Esophagus muscularis mucosa (tissue), 4 donors: ENCODE measurements at regions not wholly inside any gene's neighbourhood (a gene's known extent, or its start where the extent isn't known, plus 50 kb on each side); places are given as distances from the start of the nearest gene placed in this dataset.

Experiments used
- DNase-seq: peaks from one replicate; pipeline ENCODE4 v3.0.0-alpha.2; 2017; ENCODE audit errors: extremely low spot score
- H3K27ac ChIP-seq, 4 donors: fragments of 200-600 bp; sonication (generic); replicated peaks in 1 of 4; 1 replicate in 3 of 4; 2 replicates in 1 of 4; pipeline ENCODE4 v1.5.1; 2016 to 2019; ENCODE audit warnings: mild to moderate bottlenecking in 1 of 4
- H3K27me3 ChIP-seq, 4 donors: fragments of 200-600 bp; sonication (generic); one replicate each; pipeline versions ENCODE4 v1.5.1 to v1.6.0; 2016 to 2019
- H3K36me3 ChIP-seq, 4 donors: fragments of 200-600 bp; sonication (generic); one replicate each; pipeline ENCODE4 v1.5.1; 2016 to 2019
- H3K4me1 ChIP-seq, 4 donors: fragments of 200-600 bp; sonication (generic); one replicate each; pipeline ENCODE4 v1.5.1; 2016 to 2019
- H3K4me3 ChIP-seq, 4 donors: fragments of 200-600 bp; sonication (generic); 1 replicate in 2 of 4; 2 replicates in 2 of 4; pipeline ENCODE4 v1.5.1; 2016 to 2019; ENCODE audit warnings: mild to moderate bottlenecking in 4 of 4, moderate library complexity in 1 of 4
- H3K9me3 ChIP-seq, 4 donors: fragments of 200-600 bp; sonication (generic); 1 replicate in 3 of 4; 2 replicates in 1 of 4; pipeline ENCODE4 v1.5.1; 2016 to 2019
- EP300 ChIP-seq: sonication (generic); formaldehyde crosslinking; IDR thresholded peaks from one replicate; pipeline ENCODE4 v1.6.1; 2017; ENCODE audit warnings: antibody characterized with exemption
- POLR2A ChIP-seq: fragments of 450-650 bp; IDR thresholded peaks from one replicate; pipeline ENCODE4 v1.6.1; 2017; ENCODE audit warnings: antibody characterized with exemption, moderate library complexity, mild to moderate bottlenecking, low read depth
- POLR2AphosphoS5 ChIP-seq, 2 donors: sonication (generic); formaldehyde crosslinking; IDR thresholded peaks; one replicate each; pipeline ENCODE4 v1.6.1; 2017; ENCODE audit warnings: antibody characterized with exemption in 2 of 2
- WGBS: methylation state at CpG from one replicate; pipeline ENCODE4 v1.1.5; 2018; 5-methylcytosine and 5-hydroxymethylcytosine counted together
- intact Hi-C: fragments of 100-400 bp; cut with DNase I; formaldehyde crosslinking; loops from one replicate; pipeline ENCODE4 v1.15.1; 2023
- TF ChIP-seq, protein P1 (sequence below), 3 experiments: fragments of 200-600 bp in 2 of 3; fragments of 450-650 bp in 1 of 3; sonication (generic) in 2 of 3; IDR thresholded peaks; one replicate each; pipeline ENCODE4 v1.5.1; 2017 to 2019; ENCODE audit warnings: antibody characterized with exemption in 3 of 3, mild to moderate bottlenecking in 2 of 3, moderate library complexity in 1 of 3

DNA sequence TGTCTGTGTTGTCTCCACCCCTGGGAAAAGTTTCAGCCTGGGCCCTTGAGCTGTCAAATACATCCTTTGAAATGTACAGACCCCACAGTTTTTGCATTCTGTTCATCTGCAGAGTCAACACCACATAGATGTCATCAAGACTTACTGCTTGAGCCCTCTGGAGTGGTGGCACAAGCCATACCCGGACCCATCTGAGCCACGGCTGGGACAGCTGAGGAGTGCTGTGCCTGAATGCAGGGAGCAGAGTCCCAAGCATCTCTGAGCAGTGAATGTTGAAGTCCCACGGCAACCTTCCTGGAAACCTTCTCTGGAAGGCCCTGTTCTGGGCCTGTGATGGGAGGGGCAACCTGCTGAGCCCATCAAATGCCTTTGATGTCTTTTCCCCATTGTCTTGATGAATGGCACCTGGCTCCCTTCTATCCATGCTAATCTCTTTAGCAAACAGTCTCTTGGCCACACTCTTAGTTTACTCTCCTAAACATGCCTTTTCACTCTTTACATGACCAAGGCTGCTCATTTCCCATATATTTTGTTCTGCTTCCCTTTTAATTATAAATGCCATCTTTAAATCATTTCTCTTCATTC is 92.5 kb downstream of the ATPSCKMT start:
- intact Hi-C loops, result no loop called here
- Histone ChIP-seq H3K9me3 (no peaks in the 10 kb centered on the region), H3K27ac (no peak overlapping the region), H3K36me3 (no peaks in the 10 kb centered on the region), H3K27me3 (peaks cover 0 to 11% (median 0%) of the 10 kb centered on the region in 4 donors), H3K4me3 (no peak overlapping the region), H3K4me1 (no peaks in the 10 kb centered on the region)
- no peak for DNase-seq
- WGBS, result 41% methylated on average over 2 of the region's 3 CpGs
- TF ChIP-seq POLR2A (no peak), POLR2AphosphoS5 (IDR thresholded peaks at IDR 0.05) (no peak), EP300 (no peak)
- TF ChIP-seq, protein P1, sequence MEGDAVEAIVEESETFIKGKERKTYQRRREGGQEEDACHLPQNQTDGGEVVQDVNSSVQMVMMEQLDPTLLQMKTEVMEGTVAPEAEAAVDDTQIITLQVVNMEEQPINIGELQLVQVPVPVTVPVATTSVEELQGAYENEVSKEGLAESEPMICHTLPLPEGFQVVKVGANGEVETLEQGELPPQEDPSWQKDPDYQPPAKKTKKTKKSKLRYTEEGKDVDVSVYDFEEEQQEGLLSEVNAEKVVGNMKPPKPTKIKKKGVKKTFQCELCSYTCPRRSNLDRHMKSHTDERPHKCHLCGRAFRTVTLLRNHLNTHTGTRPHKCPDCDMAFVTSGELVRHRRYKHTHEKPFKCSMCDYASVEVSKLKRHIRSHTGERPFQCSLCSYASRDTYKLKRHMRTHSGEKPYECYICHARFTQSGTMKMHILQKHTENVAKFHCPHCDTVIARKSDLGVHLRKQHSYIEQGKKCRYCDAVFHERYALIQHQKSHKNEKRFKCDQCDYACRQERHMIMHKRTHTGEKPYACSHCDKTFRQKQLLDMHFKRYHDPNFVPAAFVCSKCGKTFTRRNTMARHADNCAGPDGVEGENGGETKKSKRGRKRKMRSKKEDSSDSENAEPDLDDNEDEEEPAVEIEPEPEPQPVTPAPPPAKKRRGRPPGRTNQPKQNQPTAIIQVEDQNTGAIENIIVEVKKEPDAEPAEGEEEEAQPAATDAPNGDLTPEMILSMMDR (IDR thresholded peaks at IDR 0.05), result no peak

DNA sequence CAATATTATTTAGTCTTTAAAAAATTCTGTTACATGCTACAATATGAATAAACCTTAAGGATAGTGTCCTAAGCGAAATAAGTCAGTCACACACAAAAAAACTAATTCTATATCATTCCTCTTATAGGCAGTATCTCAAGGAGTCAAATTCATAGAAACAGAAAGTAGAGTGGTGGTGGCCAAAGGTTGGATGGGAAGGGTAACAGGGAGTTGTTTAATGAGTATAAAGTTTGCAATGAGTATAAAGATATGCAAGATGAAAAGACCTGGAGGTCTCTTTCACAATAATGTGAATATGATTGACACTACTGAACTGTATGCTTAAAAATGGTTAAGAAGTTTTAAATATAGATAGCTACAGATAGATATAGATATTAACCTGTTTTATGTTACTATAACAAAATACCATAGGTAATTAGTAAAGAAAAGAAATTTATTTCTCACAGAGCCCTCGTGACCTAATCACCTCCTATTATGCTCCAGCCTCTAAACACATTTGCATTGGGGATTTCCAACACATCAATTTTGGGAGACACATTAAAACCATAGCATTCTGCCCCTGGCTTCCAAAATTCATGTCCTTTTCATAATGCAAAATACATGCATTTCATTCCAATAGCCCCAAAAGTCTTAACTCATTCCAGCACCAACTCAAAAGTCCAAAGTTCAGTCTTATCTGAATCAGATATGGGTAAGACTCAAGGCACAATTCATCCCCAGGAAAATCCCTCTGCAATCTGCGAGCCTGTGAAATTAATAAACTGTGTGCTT is 93.6 kb downstream of the ATPSCKMT start:
- intact Hi-C loops, result no loop called here
- Histone ChIP-seq H3K9me3 (no peaks in the 10 kb centered on the region), H3K4me3 (no peak overlapping the region), H3K4me1 (no peaks in the 10 kb centered on the region), H3K27me3 (peaks cover 0 to 11% (median 0%) of the 10 kb centered on the region in 4 donors), H3K27ac (no peak overlapping the region), H3K36me3 (no peaks in the 10 kb centered on the region)
- TF ChIP-seq POLR2AphosphoS5 (IDR thresholded peaks at IDR 0.05), result no peak
- no peak for TF ChIP-seq EP300
- TF ChIP-seq POLR2A, result no peak
- TF ChIP-seq, protein P1 (IDR thresholded peaks at IDR 0.05), result no peak
- DNase-seq, result peak; percentile 19
- 84% methylated on average over 3 of the region's 3 CpGs for WGBS

DNA sequence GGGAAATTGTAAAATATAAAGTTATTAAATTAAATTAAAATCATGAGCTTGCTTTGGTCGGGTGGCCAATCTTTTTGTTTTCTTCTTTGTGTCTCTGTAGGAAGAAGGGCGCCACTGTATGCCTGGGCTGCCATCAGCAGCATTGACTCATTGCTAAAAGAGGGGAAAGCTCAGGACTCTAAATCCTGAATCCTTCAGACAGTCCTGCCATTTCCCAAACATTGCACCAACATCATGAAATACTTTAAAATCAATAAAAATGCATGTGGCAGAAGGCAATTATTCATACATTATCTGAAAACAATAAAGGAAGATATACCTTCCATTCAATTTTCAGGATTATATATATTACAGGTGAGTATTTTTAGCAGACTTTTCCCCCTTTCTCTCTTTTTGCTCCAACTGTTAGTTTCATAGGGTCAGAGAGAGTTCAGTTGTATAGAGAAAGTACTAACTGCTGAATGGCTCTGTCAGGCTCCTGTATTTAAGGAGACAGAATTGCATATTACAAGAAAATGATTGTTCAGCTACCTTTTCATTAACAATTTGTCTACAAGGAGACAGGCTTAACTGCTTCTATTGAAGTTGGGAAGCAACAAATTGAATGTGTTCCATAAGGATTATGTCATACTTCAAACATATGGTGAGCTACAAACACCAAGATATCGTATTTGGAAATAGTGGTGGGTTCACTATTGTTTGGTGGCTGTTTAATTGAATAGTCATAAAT is 95.7 kb downstream of the ATPSCKMT start:
- Histone ChIP-seq H3K36me3 (no peaks in the 10 kb centered on the region), H3K9me3 (no peaks in the 10 kb centered on the region), H3K4me3 (no peak overlapping the region), H3K27me3 (peaks cover 0 to 10% (median 0%) of the 10 kb centered on the region in 4 donors), H3K4me1 (no peaks in the 10 kb centered on the region), H3K27ac (no peak overlapping the region)
- TF ChIP-seq, protein P1 (IDR thresholded peaks at IDR 0.05), result no peak
- TF ChIP-seq EP300 (no peak), POLR2A (no peak), POLR2AphosphoS5 (IDR thresholded peaks at IDR 0.05) (no peak)
- peak; percentile 19 for DNase-seq
- 52% methylated on average over 3 of the region's 3 CpGs for WGBS
- intact Hi-C loops, result no loop called here

DNA sequence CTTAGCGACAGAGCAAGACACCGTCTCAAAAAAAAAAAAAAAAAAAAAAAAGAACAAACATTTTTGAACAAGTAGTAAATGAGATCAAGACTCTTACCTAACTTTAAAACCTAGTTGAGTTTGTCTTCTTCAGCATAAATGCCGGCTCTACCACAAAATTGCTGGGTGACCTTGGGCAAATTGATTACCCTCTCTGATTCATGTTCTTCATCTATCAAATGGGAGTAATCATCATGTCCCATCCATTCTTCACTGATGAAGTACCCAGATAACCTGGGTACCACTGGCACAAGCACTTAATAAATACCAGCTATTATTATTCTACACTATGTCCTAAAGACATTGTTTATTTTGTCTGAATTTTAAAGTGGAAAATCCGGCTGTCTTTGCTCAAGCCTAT is 96.3 kb downstream of the ATPSCKMT start:
- H3K36me3 ChIP-seq, result no peaks in the 10 kb centered on the region
- 84% methylated on average over 4 of the region's 4 CpGs for WGBS
- peaks cover 0 to 10% (median 0%) of the 10 kb centered on the region in 4 donors for H3K27me3 ChIP-seq
- DNase-seq, result no peak
- no peak overlapping the region for H3K4me3 ChIP-seq
- H3K27ac ChIP-seq, result no peak overlapping the region
- intact Hi-C loops, result no loop called here
- no peaks in the 10 kb centered on the region for H3K9me3 ChIP-seq
- TF ChIP-seq, protein P1 (IDR thresholded peaks at IDR 0.05), result no peak
- TF ChIP-seq POLR2AphosphoS5 (IDR thresholded peaks at IDR 0.05), result no peak
- no peaks in the 10 kb centered on the region for H3K4me1 ChIP-seq
